Right ventricle myocardium inferior (tissue), 1 donor: ENCODE measurements at regions not wholly inside any gene's neighbourhood (a gene's known extent, or its start where the extent isn't known, plus 50 kb on each side); places are given as distances from the start of the nearest gene placed in this dataset.
"Not testable (repeated sequence)": the region's sequence is repeated elsewhere in the genome, so short reads cannot be mapped to it uniquely, and the experiment has no call there.

Source experiments
- ATAC-seq: fragments of 200-7000 bp; cut with Tn5 transposase; one replicate; pipeline ENCODE4 v1.9.1; 2020; ENCODE audit warnings: mild to moderate bottlenecking, moderate library complexity
- DNase-seq: peaks from one replicate; pipeline ENCODE4 v3.0.0; 2021; ENCODE audit errors: missing footprints
- intact Hi-C: fragments of 100-400 bp; cut with DNase I; formaldehyde crosslinking; loops from one replicate; pipeline ENCODE4 v1.11.0; 2022
- donor health status: DM: no; HTN: yes; CAD: no; lungs with severe emphysema.

GRCh38 chr4:1574601-1575417 is 109.3 kb downstream of the FAM53A start:
- DNase-seq (peak; percentile 37), ATAC-seq (no peak)
- intact Hi-C loops = no loop called here

GRCh38 chr4:1573830-1574459 is 110.2 kb downstream of the FAM53A start:
- DNase-seq = peak; percentile 50

GRCh38 chr4:1572964-1573720 is 111.0 kb downstream of the FAM53A start:
- no peak for ATAC-seq
- no peak for DNase-seq
- intact Hi-C loops = no loop called here

More at GRCh38 chr4:1573830-1574459, 110.2 kb downstream of the FAM53A start:
- intact Hi-C loops = no loop called here
- no peak for ATAC-seq

GRCh38 chr4:1572521-1572920 is 111.6 kb downstream of the FAM53A start:
- DNase-seq (peak; percentile 15), ATAC-seq (no peak)
- intact Hi-C loops = no loop called here

GRCh38 chr4:1572010-1572385 is 112.1 kb downstream of the FAM53A start:
- ATAC-seq (no peak), DNase-seq (peak; percentile 53)
- intact Hi-C loops = no loop called here

- ATAC-seq (no peak), DNase-seq (peak; percentile 37)
- intact Hi-C loops = no loop called here
Observed at GRCh38 chr4:1571165-1572009, 112.7 kb downstream of the FAM53A start.

- no peak for ATAC-seq
- peak; percentile 60 for DNase-seq
Observed at GRCh38 chr4:1570291-1571164, 113.6 kb downstream of the FAM53A start.

GRCh38 chr4:1569461-1570151 is 114.5 kb downstream of the FAM53A start:
- intact Hi-C loops = no loop called here
- ATAC-seq (no peak), DNase-seq (peak; percentile 39)

More at GRCh38 chr4:1570291-1571164, 113.6 kb downstream of the FAM53A start:
- intact Hi-C loops = no loop called here

GRCh38 chr4:1568855-1569460 is 115.2 kb downstream of the FAM53A start:
- ATAC-seq (no peak), DNase-seq (peak; percentile 62)
- intact Hi-C loops = no loop called here

- intact Hi-C loops = no loop called here
- DNase-seq (peak; percentile 53), ATAC-seq (no peak)
Observed at GRCh38 chr4:1567808-1568581, 116.1 kb downstream of the FAM53A start.

GRCh38 chr4:1567519-1567807 is 116.7 kb downstream of the FAM53A start:
- intact Hi-C loops = no loop called here
- DNase-seq = peak; percentile 8
- no peak for ATAC-seq

- intact Hi-C loops = no loop called here
- ATAC-seq = no peak
- peak; percentile 60 for DNase-seq
Observed at GRCh38 chr4:1566838-1567518, 117.1 kb downstream of the FAM53A start.

GRCh38 chr4:1566301-1566837 is 117.7 kb downstream of the FAM53A start:
- ATAC-seq, intact Hi-C loops: not testable (repeated sequence)
- DNase-seq = peak; percentile 8

- DNase-seq = peak; percentile 57
- no peak for ATAC-seq
- intact Hi-C loops = no loop called here
Observed at GRCh38 chr4:1565598-1566295, 118.4 kb downstream of the FAM53A start.
